ENCODE measurements at regions not wholly inside any gene's neighbourhood (a gene's known extent, or its start where the extent isn't known, plus 50 kb on each side); places are given as distances from the start of the nearest gene placed in this dataset.
"Not testable (repeated sequence)": the region's sequence is repeated elsewhere in the genome, so short reads cannot be mapped to it uniquely, and the experiment has no call there.

GRCh38 chr3:118245312-118245711 lies 789.3 kb downstream of the IGSF11 start:
- no peak for DNase-seq (ENCODE audit: low read depth in 4 of 4, low spot score in 3 of 4)

DNA sequence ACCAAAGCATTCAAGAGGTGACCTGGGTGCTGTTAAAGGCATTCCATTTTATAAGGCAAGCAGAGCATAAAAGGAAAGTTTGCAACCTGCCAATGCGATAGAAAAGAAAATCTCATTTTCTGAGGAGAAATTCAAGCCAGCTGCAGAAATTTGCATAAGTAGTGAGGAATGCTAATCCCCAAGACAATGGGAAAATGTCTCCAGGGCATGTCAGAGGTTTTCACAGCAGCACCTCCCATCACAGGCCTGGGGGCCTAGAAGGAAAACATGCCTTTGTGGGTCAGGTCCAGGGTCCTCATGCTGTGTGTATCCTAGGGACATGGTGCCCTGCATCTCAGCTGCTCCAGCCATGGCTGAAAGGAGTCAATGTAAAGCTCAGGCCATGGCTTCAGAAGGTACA lies 775.8 kb downstream of the IGSF11 start:
- not testable (repeated sequence) for DNase-seq (ENCODE audit: low read depth in 4 of 4, low spot score in 3 of 4)

DNA sequence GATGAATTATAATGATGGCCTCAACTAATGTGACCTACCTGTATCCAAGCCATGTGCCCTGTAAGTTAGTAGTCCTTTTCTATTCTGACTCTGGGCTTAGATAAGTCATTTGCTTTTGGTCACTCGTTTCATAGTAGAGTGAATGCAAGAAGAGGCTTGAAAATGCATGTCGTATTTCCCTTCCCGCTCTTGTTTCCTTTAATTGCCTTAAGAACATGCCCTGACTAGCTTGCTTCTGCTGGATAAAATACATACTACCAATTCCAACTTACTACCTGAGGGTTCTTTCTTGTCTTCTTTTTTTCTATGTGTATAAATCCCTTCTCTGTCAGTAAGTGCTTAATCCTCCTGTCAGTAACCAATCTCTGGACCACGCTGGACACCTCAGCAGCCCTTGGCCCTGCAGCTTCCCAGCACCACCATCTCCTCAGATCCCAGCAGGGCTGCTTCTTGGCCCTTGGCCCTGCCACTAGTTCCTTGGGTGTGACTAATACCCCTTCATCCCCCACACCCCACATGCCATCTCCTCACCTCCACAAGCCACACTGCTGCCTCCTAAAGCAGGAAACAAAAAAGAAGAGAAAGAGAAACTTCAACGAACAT lies 771.7 kb downstream of the IGSF11 start:
- DNase-seq (ENCODE audit: low read depth in 4 of 4, low spot score in 3 of 4) = no peak

- DNase-seq (ENCODE audit: low read depth in 4 of 4, low spot score in 3 of 4) = no peak
Measured at GRCh38 chr3:118267588-118267987, 767.1 kb downstream of the IGSF11 start.

DNA sequence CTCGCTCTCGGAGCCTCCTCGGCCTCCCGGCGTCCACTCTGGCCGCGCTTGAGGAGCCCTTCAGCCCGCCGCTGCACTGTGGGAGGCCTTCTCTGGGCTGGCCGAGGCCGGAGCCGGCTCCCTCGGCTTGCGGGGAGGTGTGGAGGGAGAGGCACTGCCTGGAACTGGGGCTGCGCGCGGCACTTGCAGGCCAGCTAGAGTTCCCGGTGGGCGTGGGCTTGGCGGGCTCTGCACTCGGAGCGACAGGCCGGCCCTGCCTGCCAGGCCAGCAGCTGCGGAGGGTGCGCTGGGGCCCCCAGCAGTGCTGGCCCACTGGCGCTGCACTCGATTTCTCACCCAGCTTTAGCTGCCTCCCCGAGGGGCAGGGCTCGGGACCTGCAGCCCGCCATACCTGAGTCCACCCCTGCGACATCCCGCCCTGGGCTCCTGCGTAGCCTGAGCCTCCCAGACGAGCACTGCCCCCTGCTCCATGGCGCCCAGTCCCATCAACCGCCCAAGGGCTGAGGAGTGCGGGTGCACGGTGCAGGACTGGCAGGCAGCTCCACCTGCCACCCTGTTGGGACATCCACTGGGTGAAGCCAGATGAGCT lies 765.0 kb downstream of the IGSF11 start:
- no peak for DNase-seq (ENCODE audit: low read depth in 4 of 4, low spot score in 3 of 4)

GRCh38 chr3:118272991-118273390 lies 761.7 kb downstream of the IGSF11 start:
- no peak for DNase-seq (ENCODE audit: low read depth in 4 of 4, low spot score in 3 of 4)

DNA sequence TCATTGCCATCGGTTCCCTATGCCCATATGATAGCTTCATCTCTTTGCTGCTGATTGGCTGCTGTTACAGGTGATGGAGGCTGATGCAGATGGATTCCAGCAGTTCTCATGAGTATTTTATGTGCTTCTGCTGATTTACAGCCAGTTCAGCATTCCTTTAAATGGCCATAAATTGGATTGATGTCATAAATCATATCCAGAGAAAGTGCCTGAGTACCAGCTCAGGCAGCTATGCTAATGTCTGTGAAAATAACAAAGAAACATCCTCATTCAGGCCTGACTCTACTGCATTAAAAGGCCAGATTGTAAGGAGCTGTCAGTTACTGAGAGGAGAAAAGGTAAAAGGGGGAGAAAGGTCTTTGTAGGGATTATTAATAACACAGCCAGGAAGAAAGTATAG lies 756.8 kb downstream of the IGSF11 start:
- no peak for DNase-seq (ENCODE audit: low read depth in 4 of 4, low spot score in 3 of 4)

DNA sequence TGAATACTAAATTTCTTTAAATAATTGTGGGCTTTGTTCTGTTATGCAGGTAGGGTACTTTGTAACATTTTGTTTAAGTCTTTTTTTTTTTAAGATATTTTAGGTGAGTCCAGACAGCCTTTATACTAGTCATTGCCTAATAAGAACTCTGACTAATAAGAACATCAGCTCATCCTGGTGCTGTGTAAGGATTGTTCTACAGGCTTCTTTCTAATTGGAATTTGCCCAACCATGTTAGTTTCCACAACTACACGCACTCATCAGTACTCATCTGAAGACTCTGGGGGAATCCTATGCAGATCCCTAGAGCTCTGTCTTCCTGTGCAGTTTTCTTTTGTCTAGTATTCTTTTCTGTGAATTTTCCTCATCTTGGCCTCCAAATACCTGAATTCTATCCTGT lies 741.8 kb downstream of the IGSF11 start:
- DNase-seq (ENCODE audit: low read depth in 4 of 4, low spot score in 3 of 4) = no peak

DNA sequence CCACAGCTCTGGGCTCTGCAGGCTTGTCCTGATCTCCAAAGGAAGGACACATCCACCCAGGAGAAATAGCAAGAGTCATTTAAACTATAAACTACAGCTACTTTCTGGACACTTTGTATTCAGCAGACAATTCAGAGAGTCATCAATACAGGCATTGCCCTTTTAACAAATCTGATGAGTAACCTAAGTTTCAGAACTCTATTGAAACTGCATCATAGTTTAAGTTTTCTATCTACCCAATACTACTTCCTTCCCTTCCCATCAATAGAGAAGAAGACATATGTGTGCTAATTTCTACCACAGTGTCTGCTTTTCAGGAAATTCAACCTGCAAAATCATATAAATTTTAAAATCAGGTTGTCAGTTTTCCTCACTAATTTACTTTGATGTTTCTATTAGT lies 736.5 kb downstream of the IGSF11 start:
- DNase-seq (ENCODE audit: low read depth in 4 of 4, low spot score in 3 of 4) = no peak

- DNase-seq (ENCODE audit: low read depth in 4 of 4, low spot score in 3 of 4) = no peak
Measured at GRCh38 chr3:118304557-118304956, 730.1 kb downstream of the IGSF11 start.

DNA sequence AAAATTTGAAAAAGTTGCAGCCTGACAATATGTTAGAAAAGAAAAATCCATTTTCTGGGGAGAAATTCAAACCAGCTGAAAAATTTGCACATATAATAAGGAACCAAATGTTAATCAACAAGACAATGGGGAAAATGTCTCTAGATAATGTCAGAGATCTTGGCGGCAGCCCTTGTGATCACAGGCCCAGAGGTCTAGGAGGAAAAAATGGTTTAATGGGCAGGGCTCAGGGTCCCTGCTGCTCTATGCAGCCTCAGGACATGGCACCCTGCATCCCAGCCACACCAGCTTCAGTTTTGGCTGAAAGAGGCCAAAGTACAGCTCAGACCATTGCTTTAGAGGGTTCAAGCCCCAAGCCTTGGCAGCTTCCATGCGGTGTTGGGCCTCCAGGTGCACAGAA lies 701.9 kb downstream of the IGSF11 start:
- no peak for DNase-seq (ENCODE audit: low read depth in 4 of 4, low spot score in 3 of 4)

- DNase-seq (ENCODE audit: low read depth in 4 of 4, low spot score in 3 of 4) = no peak
Measured at GRCh38 chr3:118337649-118338048, 697.0 kb downstream of the IGSF11 start.

GRCh38 chr3:118347396-118348168 lies 687.1 kb downstream of the IGSF11 start:
- DNase-seq (ENCODE audit: low read depth in 4 of 4, low spot score in 3 of 4) = no peak

GRCh38 chr3:118348169-118348557 lies 686.5 kb downstream of the IGSF11 start:
- no peak for DNase-seq (ENCODE audit: low read depth in 4 of 4, low spot score in 3 of 4)

GRCh38 chr3:118354556-118354955 lies 680.1 kb downstream of the IGSF11 start:
- no peak for DNase-seq (ENCODE audit: low read depth in 4 of 4, low spot score in 3 of 4)

DNA sequence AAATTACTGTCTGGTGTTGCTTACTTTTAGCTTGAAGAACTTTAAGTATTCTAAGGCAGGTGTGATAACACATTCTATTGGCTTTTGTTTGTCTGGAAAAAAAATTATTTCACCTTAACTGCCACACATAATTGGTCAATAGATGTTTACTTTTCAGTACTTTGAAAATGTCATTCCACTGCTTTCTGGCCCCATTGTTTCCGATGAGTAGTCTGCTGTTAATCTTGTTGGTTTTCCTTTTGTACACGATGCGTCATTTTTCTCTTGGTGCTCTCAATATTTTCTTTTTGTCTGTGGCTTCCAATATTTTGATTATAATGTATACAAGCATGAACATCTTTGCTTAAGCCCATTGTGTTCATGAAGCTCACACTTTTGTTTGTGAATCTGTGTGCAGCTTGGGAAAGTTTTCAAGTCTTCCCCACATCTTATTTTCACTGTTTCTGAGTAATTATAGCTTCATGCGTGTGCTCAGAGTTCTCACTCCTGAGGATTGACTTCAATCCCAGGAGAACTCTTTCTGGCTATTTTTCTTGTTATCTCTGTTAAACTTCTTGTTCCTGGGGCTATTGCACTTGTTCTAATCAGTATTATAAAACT lies 664.7 kb downstream of the IGSF11 start:
- no peak for DNase-seq (ENCODE audit: low read depth in 4 of 4, low spot score in 3 of 4)

DNA sequence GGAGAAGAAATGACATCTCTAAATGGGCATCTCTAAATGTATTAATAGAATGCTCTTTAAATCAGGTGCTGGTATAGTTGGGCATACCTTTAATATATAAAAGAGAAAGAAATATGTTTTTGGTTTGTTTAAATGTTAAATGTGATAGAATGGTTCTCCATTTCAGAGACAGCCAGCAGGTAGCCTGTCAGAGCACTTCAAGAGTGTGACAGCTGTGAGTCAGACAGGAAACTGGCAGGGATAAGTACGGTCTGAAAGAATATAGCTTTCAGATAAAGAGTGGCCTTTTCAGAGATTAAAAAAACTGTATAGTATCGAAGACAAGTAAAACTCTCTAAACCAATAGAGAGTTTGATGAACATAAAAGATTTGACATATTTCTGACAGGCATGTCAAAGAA lies 654.1 kb downstream of the IGSF11 start:
- DNase-seq (ENCODE audit: low read depth in 4 of 4, low spot score in 3 of 4) = no peak

- DNase-seq (ENCODE audit: low read depth in 4 of 4, low spot score in 3 of 4) = no peak
Measured at GRCh38 chr3:118396491-118396890, 638.2 kb downstream of the IGSF11 start.

GRCh38 chr3:118400086-118400485 lies 634.6 kb downstream of the IGSF11 start:
- DNase-seq (ENCODE audit: low read depth in 4 of 4, low spot score in 3 of 4) = no peak

DNA sequence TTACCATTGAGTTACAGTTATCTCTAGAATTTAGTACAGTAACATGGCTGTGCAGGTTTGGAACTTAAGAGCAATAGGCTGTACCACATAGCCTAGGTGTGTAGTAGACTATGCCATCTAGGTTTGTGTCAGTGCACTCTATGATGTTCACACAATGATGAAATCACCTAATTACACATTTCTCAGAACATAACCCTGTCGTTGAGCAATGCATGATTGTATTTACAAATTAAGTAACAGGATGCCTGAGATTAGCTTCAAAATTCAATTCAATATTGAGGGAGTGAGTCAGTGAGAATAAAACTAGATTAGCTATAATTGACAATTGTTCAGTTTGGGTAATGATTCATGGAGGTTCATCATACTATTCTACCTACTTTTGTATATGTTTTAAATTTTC lies 633.8 kb downstream of the IGSF11 start:
- DNase-seq (ENCODE audit: low read depth in 4 of 4, low spot score in 3 of 4) = no peak

DNA sequence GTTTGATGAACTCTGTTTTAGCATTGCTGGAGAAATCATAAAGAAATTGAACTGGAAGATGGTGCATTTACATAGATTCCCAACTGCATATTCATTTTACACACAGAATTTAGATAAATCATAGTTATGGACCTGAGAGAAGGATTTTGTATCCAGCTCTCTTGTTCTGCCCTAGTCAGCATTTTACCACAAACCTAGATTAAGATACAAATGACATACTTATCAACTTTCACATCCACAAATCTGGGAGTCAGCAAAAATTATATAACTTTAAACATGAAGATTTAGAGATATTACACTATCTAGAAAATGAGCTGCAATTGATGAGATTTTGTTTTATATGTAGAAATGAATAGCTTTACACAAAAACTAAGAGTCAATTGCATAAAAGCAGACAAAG lies 632.8 kb downstream of the IGSF11 start:
- DNase-seq (ENCODE audit: low read depth in 4 of 4, low spot score in 3 of 4) = no peak

GRCh38 chr3:118402971-118403370 lies 631.7 kb downstream of the IGSF11 start:
- no peak for DNase-seq (ENCODE audit: low read depth in 4 of 4, low spot score in 3 of 4)

Data from left renal pelvis (tissue), 4 donors.